IgD-negative memory B cell (primary cell): ENCODE measurements at regions not wholly inside any gene's neighbourhood (a gene's known extent, or its start where the extent isn't known, plus 50 kb on each side); places are given as distances from the start of the nearest gene placed in this dataset.
A peak's percentile ranks its signal among the peaks of the same experiment; 100 is the strongest.

Experiments used
- H3K27ac Mint-ChIP-seq, 3 donors: one replicate each; pipeline ENCODE4 v1.8.0; 2020 to 2022; ENCODE audit warnings: mild to moderate bottlenecking in 3 of 3, mixed read lengths in 3 of 3, moderate library complexity in 1 of 3
- H3K27me3 Mint-ChIP-seq: one replicate; pipeline ENCODE4 v1.8.0; 2021; ENCODE audit warnings: mixed read lengths
- H3K36me3 Mint-ChIP-seq: one replicate; pipeline ENCODE4 v1.8.0; 2020; ENCODE audit warnings: mild to moderate bottlenecking, mixed read lengths
- H3K4me1 Mint-ChIP-seq, 3 donors: one replicate each; pipeline ENCODE4 v1.8.0; 2020 to 2022; ENCODE audit warnings: mixed read lengths in 3 of 3, mild to moderate bottlenecking in 1 of 3
- H3K4me3 Mint-ChIP-seq, 4 donors: one replicate each; pipeline ENCODE4 v1.8.0; 2020 to 2022; ENCODE audit warnings: mild to moderate bottlenecking in 4 of 4, mixed read lengths in 4 of 4, moderate library complexity in 3 of 4
- H3K9me3 Mint-ChIP-seq, 3 donors: one replicate each; pipeline ENCODE4 v1.8.0; 2020 to 2021; ENCODE audit warnings: mixed read lengths in 3 of 3, mild to moderate bottlenecking in 1 of 3

GRCh38 chr5:159438092-159438491 is 107.8 kb upstream of the IL12B start:
- peaks cover 6% of the 10 kb centered on the region for H3K36me3 Mint-ChIP-seq
- no peaks in the 10 kb centered on the region for H3K27me3 Mint-ChIP-seq
- H3K4me1 Mint-ChIP-seq: peaks cover 4 to 14% (median 11%) of the 10 kb centered on the region in 3 donors
- H3K4me3 Mint-ChIP-seq: no peak overlapping the region
- no peaks in the 10 kb centered on the region for H3K9me3 Mint-ChIP-seq
- no peak overlapping the region for H3K27ac Mint-ChIP-seq

GRCh38 chr5:159439002-159439401 is 108.7 kb upstream of the IL12B start:
- H3K9me3 Mint-ChIP-seq: no peaks in the 10 kb centered on the region

GRCh38 chr5:159440235-159440634 is 109.9 kb upstream of the IL12B start:
- H3K27ac Mint-ChIP-seq: peak overlapping the region in 1 of 3 donors; percentile 1
- no peaks in the 10 kb centered on the region for H3K27me3 Mint-ChIP-seq
- H3K4me3 Mint-ChIP-seq: peak overlapping the region in 1 of 4 donors; percentile 30
- no peaks in the 10 kb centered on the region for H3K36me3 Mint-ChIP-seq
- no peaks in the 10 kb centered on the region for H3K9me3 Mint-ChIP-seq
- peaks cover 4 to 16% (median 11%) of the 10 kb centered on the region in 3 donors for H3K4me1 Mint-ChIP-seq

More at GRCh38 chr5:159439002-159439401, 108.7 kb upstream of the IL12B start:
- peaks cover 2% of the 10 kb centered on the region for H3K36me3 Mint-ChIP-seq
- H3K4me1 Mint-ChIP-seq: peaks cover 4 to 14% (median 11%) of the 10 kb centered on the region in 3 donors
- H3K27ac Mint-ChIP-seq: no peak overlapping the region
- no peak overlapping the region for H3K4me3 Mint-ChIP-seq
- no peaks in the 10 kb centered on the region for H3K27me3 Mint-ChIP-seq

GRCh38 chr5:159440968-159441367 is 110.7 kb upstream of the IL12B start:
- Mint-ChIP-seq H3K9me3 (no peaks in the 10 kb centered on the region), H3K4me1 (peaks cover 4 to 16% (median 11%) of the 10 kb centered on the region in 3 donors), H3K27ac (no peak overlapping the region), H3K27me3 (no peaks in the 10 kb centered on the region), H3K4me3 (no peak overlapping the region), H3K36me3 (no peaks in the 10 kb centered on the region)

- Mint-ChIP-seq H3K4me3 (no peak overlapping the region), H3K9me3 (no peaks in the 10 kb centered on the region), H3K27me3 (no peaks in the 10 kb centered on the region), H3K36me3 (peaks cover 2% of the 10 kb centered on the region), H3K27ac (no peak overlapping the region), H3K4me1 (peaks cover 4 to 16% (median 11%) of the 10 kb centered on the region in 3 donors)
These were observed 111.2 kb upstream of the IL12B start for GRCh38 chr5:159441441-159441840.

- H3K4me3 Mint-ChIP-seq: no peak overlapping the region
- H3K27ac Mint-ChIP-seq: peak overlapping the region in 1 of 3 donors; percentile 57
- peaks cover 4 to 18% (median 11%) of the 10 kb centered on the region in 3 donors for H3K4me1 Mint-ChIP-seq
- H3K9me3 Mint-ChIP-seq: no peaks in the 10 kb centered on the region
- peaks cover 2% of the 10 kb centered on the region for H3K36me3 Mint-ChIP-seq
- H3K27me3 Mint-ChIP-seq: no peaks in the 10 kb centered on the region
These were observed 112.0 kb upstream of the IL12B start for GRCh38 chr5:159442206-159442850.

- Mint-ChIP-seq H3K36me3 (peaks cover 2% of the 10 kb centered on the region), H3K27me3 (no peaks in the 10 kb centered on the region), H3K4me3 (no peak overlapping the region), H3K4me1 (peaks cover 6 to 11% (median 8%) of the 10 kb centered on the region in 3 donors), H3K27ac (no peak overlapping the region), H3K9me3 (no peaks in the 10 kb centered on the region)
These were observed 114.3 kb upstream of the IL12B start for GRCh38 chr5:159444441-159445082.

GRCh38 chr5:159447116-159447515 is 116.8 kb upstream of the IL12B start:
- no peak overlapping the region for H3K4me3 Mint-ChIP-seq
- no peak overlapping the region for H3K27ac Mint-ChIP-seq
- H3K9me3 Mint-ChIP-seq: no peaks in the 10 kb centered on the region
- peaks cover 0 to 7% (median 4%) of the 10 kb centered on the region in 3 donors for H3K4me1 Mint-ChIP-seq
- no peaks in the 10 kb centered on the region for H3K27me3 Mint-ChIP-seq
- H3K36me3 Mint-ChIP-seq: peaks cover 2% of the 10 kb centered on the region

GRCh38 chr5:159448841-159449407 is 118.6 kb upstream of the IL12B start:
- Mint-ChIP-seq H3K36me3 (peaks cover 9% of the 10 kb centered on the region), H3K27ac (peak overlapping the region in 1 of 3 donors; percentile 24), H3K4me3 (no peak overlapping the region), H3K27me3 (peaks cover 1% of the 10 kb centered on the region), H3K9me3 (no peaks in the 10 kb centered on the region), H3K4me1 (peaks cover 12 to 19% (median 18%) of the 10 kb centered on the region in 3 donors)

GRCh38 chr5:159449925-159450324 is 119.6 kb upstream of the IL12B start:
- Mint-ChIP-seq H3K4me1 (peaks cover 12 to 19% (median 18%) of the 10 kb centered on the region in 3 donors), H3K36me3 (peaks cover 9% of the 10 kb centered on the region), H3K9me3 (no peaks in the 10 kb centered on the region), H3K27me3 (peaks cover 1% of the 10 kb centered on the region), H3K4me3 (no peak overlapping the region), H3K27ac (no peak overlapping the region)

- no peak overlapping the region for H3K27ac Mint-ChIP-seq
- peaks cover 9% of the 10 kb centered on the region for H3K36me3 Mint-ChIP-seq
- no peaks in the 10 kb centered on the region for H3K9me3 Mint-ChIP-seq
- peaks cover 1% of the 10 kb centered on the region for H3K27me3 Mint-ChIP-seq
- H3K4me1 Mint-ChIP-seq: peaks cover 12 to 19% (median 18%) of the 10 kb centered on the region in 3 donors
- no peak overlapping the region for H3K4me3 Mint-ChIP-seq
These were observed 120.1 kb upstream of the IL12B start for GRCh38 chr5:159450417-159450816.

GRCh38 chr5:159451197-159452052 is 121.1 kb upstream of the IL12B start:
- H3K27me3 Mint-ChIP-seq: peaks cover 1% of the 10 kb centered on the region
- H3K4me1 Mint-ChIP-seq: peaks cover 16 to 19% (median 18%) of the 10 kb centered on the region in 3 donors
- H3K4me3 Mint-ChIP-seq: peak overlapping the region in 2 of 4 donors; percentile 3 to 9
- peak overlapping the region in 1 of 3 donors; percentile 52 for H3K27ac Mint-ChIP-seq
- peaks cover 7% of the 10 kb centered on the region for H3K36me3 Mint-ChIP-seq
- no peaks in the 10 kb centered on the region for H3K9me3 Mint-ChIP-seq

GRCh38 chr5:159452480-159453167 is 122.3 kb upstream of the IL12B start:
- peaks cover 24 to 26% (median 24%) of the 10 kb centered on the region in 3 donors for H3K4me1 Mint-ChIP-seq
- peak overlapping the region in 1 of 3 donors; percentile 1 for H3K27ac Mint-ChIP-seq
- H3K9me3 Mint-ChIP-seq: no peaks in the 10 kb centered on the region
- H3K4me3 Mint-ChIP-seq: peak overlapping the region in 2 of 4 donors; percentile 40 to 80
- peaks cover 7% of the 10 kb centered on the region for H3K36me3 Mint-ChIP-seq
- H3K27me3 Mint-ChIP-seq: peaks cover 1% of the 10 kb centered on the region

GRCh38 chr5:159453209-159453608 is 122.9 kb upstream of the IL12B start:
- H3K9me3 Mint-ChIP-seq: no peaks in the 10 kb centered on the region
- H3K4me3 Mint-ChIP-seq: peak overlapping the region in 1 of 4 donors; percentile 80
- peaks cover 3% of the 10 kb centered on the region for H3K27me3 Mint-ChIP-seq
- H3K36me3 Mint-ChIP-seq: peaks cover 7% of the 10 kb centered on the region
- H3K27ac Mint-ChIP-seq: peak overlapping the region in 1 of 3 donors; percentile 1
- peaks cover 26 to 30% (median 28%) of the 10 kb centered on the region in 3 donors for H3K4me1 Mint-ChIP-seq
